GM12874 (cell line): ENCODE measurements at regions not wholly inside any gene's neighbourhood (a gene's known extent, or its start where the extent isn't known, plus 50 kb on each side); places are given as distances from the start of the nearest gene placed in this dataset.

Experiments
- CTCF ChIP-seq: IDR thresholded peaks from 2 replicates; pipeline ENCODE4 v1.5.1; 2011; ENCODE audit warnings: low read depth, mild to moderate bottlenecking, control low read depth, low read length, moderate library complexity; ENCODE audit not compliant: insufficient read depth

- no peak for TF ChIP-seq CTCF
Measured at GRCh38 chr19:28176193-28176592, 1036.8 kb downstream of the UQCRFS1 start.

GRCh38 chr19:28171983-28172382 is 1041.0 kb downstream of the UQCRFS1 start:
- no peak for TF ChIP-seq CTCF

- no peak for TF ChIP-seq CTCF
Measured at GRCh38 chr19:28170066-28170465, 1042.9 kb downstream of the UQCRFS1 start.

GRCh38 chr19:28169168-28169887 is 1043.6 kb downstream of the UQCRFS1 start:
- no peak for TF ChIP-seq CTCF

- no peak for TF ChIP-seq CTCF
Measured at GRCh38 chr19:28168557-28168956, 1044.4 kb downstream of the UQCRFS1 start.

- TF ChIP-seq CTCF: no peak
Measured at GRCh38 chr19:28166025-28166424, 1046.9 kb downstream of the UQCRFS1 start.

- TF ChIP-seq CTCF: no peak
Measured at GRCh38 chr19:28164214-28164613, 1048.7 kb downstream of the UQCRFS1 start.

- TF ChIP-seq CTCF: no peak
Measured at GRCh38 chr19:28159065-28159464, 1053.9 kb downstream of the UQCRFS1 start.
